AG04450 (cell line): ENCODE measurements at regions not wholly inside any gene's neighbourhood (a gene's known extent, or its start where the extent isn't known, plus 50 kb on each side); places are given as distances from the start of the nearest gene placed in this dataset.

Experiments
- CTCF ChIA-PET: fragments of 300-600, 350-600 bp; formaldehyde crosslinking; extraction: SDS; loops from one replicate; lab custom pipeline; 2022; ENCODE audit warnings: antibody characterized with exemption, inconsistent platforms; lab: Charles Lee
- POLR2A ChIA-PET: fragments of 350-600 bp; formaldehyde crosslinking; extraction: SDS; loops from one replicate; lab custom pipeline; 2021; ENCODE audit warnings: antibody characterized with exemption, inconsistent platforms; lab: Yijun Ruan, JAX
- DNase-seq: peaks from one replicate; pipeline ENCODE4 v3.0.0-alpha.2; 2011; ENCODE audit warnings: low read depth, low spot score
- H3K27ac ChIP-seq: one replicate; pipeline ENCODE4 v1.5.1; 2012; ENCODE audit warnings: low read depth, low read length, control low read depth
- H3K27me3 ChIP-seq: one replicate; pipeline ENCODE4 v1.6.0; 2012; ENCODE audit warnings: low read length; ENCODE audit not compliant: control insufficient read depth, insufficient read depth
- H3K4me3 ChIP-seq: 2 replicates; pipeline ENCODE4 v1.5.1; 2011; ENCODE audit warnings: mild to moderate bottlenecking, low read depth, low read length, control low read depth
- H3K9me3 ChIP-seq: 2 replicates; pipeline ENCODE4 v1.5.1; 2012; ENCODE audit warnings: low read length; ENCODE audit not compliant: control insufficient read depth, insufficient read depth
- CTCF ChIP-seq: IDR thresholded peaks from 2 replicates; pipeline ENCODE4 v1.5.1; 2011; ENCODE audit warnings: low read depth, low read length, control low read depth, inconsistent platforms

GRCh38 chr2:56034258-56034657 lies 110.7 kb upstream of the EFEMP1 start:
- CTCF ChIA-PET = interaction anchor here (0.5 kb wide), 1 partner anchor 149 kb away, joined by 3 read pairs; no protein-coding TSS in a partner anchor
- Histone ChIP-seq H3K9me3 (no peaks in the 10 kb centered on the region), H3K27ac (no peak overlapping the region), H3K4me3 (no peak overlapping the region), H3K27me3 (peaks cover 6% of the 10 kb centered on the region)
- TF ChIP-seq CTCF = no peak
- DNase-seq = no peak
- POLR2A ChIA-PET = no interaction called here

- ChIA-PET CTCF (interaction anchor here (1.6 kb wide), 1 partner anchor 322 kb away, joined by 6 read pairs; no protein-coding TSS in a partner anchor), POLR2A (no interaction called here)
- no peaks in the 10 kb centered on the region for H3K9me3 ChIP-seq
- no peak for DNase-seq
- no peak overlapping the region for H3K4me3 ChIP-seq
- H3K27me3 ChIP-seq = peaks cover 3% of the 10 kb centered on the region
- no peak for TF ChIP-seq CTCF
- H3K27ac ChIP-seq = no peak overlapping the region
Measured at GRCh38 chr2:56040189-56040588, 116.6 kb upstream of the EFEMP1 start.

- Histone ChIP-seq H3K9me3 (no peaks in the 10 kb centered on the region), H3K27ac (no peak overlapping the region), H3K4me3 (no peak overlapping the region), H3K27me3 (peaks cover 3% of the 10 kb centered on the region)
- POLR2A ChIA-PET = no interaction called here
- CTCF ChIA-PET = interaction anchor here (1.6 kb wide), 1 partner anchor 322 kb away, joined by 6 read pairs; no protein-coding TSS in a partner anchor
- DNase-seq = no peak
- no peak for TF ChIP-seq CTCF
Measured at GRCh38 chr2:56040834-56041233, 117.3 kb upstream of the EFEMP1 start.

- ChIA-PET CTCF (no interaction called here), POLR2A (no interaction called here)
- H3K27me3 ChIP-seq = peaks cover 5% of the 10 kb centered on the region
- H3K9me3 ChIP-seq = no peaks in the 10 kb centered on the region
- H3K4me3 ChIP-seq = no peak overlapping the region
- no peak for TF ChIP-seq CTCF
- H3K27ac ChIP-seq = no peak overlapping the region
- no peak for DNase-seq
Measured at GRCh38 chr2:56047136-56047535, 123.6 kb upstream of the EFEMP1 start.

GRCh38 chr2:56049233-56049845 lies 125.8 kb upstream of the EFEMP1 start:
- no peak for DNase-seq
- Histone ChIP-seq H3K9me3 (no peaks in the 10 kb centered on the region), H3K27me3 (peaks cover 3% of the 10 kb centered on the region), H3K4me3 (no peak overlapping the region), H3K27ac (no peak overlapping the region)
- ChIA-PET CTCF (no interaction called here), POLR2A (no interaction called here)
- TF ChIP-seq CTCF = no peak
